Coronary artery (tissue), 2 donors: ENCODE measurements at regions not wholly inside any gene's neighbourhood (a gene's known extent, or its start where the extent isn't known, plus 50 kb on each side); places are given as distances from the start of the nearest gene placed in this dataset.

Experiments used
- DNase-seq: peaks from one replicate; pipeline ENCODE4 v3.0.0-alpha.2; 2017; ENCODE audit warnings: low spot score
- H3K27ac ChIP-seq, 2 donors: fragments of 200-600 bp; sonication (generic); one replicate each; pipeline ENCODE4 v1.5.1; 2016 to 2019
- H3K4me3 ChIP-seq: fragments of 200-600 bp; sonication (generic); 2 replicates; pipeline ENCODE4 v1.5.1; 2016; ENCODE audit warnings: mild to moderate bottlenecking, moderate library complexity
- CTCF ChIP-seq: fragments of 200-600 bp; sonication (generic); IDR thresholded peaks from one replicate; pipeline ENCODE4 v1.5.1; 2019; ENCODE audit warnings: antibody characterized with exemption

DNA sequence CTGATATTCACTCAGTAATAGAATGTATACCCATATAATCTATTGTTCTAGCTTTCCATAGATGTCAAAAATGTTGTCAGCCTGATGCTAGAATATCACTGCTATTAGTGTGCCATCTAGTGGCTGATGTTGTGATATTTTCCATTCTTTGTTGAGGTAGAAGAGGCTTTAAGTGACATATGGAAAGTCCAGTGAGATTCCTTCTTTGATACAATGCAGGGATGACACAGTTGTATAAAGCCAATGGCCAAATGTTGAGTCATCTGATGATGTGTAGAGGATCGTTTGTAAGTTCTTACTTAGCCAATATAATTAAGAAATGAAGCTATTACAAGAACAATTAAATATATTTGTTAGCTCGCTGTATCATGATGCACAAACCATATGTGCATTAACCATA lies 58.1 kb upstream of the PCED1B start:
- H3K4me3 ChIP-seq = no peak overlapping the region
- TF ChIP-seq CTCF = peak; percentile 30
- H3K27ac ChIP-seq = no peak overlapping the region
- no peak for DNase-seq

DNA sequence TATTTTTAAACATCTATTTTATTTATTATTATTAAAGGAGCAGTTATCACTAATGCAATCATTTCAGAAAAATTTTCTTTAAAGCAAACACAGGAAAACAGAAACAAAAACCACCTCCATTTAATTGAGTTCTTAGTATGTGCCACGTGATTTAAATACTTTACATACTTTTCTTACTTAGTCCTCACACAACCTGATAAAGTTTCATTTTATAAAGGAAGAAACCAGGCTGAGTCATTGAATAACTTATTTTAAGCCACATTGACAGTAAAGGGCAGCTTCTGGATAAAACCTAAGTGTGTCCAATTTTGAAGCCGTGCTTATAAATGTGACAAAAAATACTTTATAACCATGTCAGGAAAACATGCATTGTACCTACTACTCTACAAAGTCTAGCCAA lies 57.1 kb upstream of the PCED1B start:
- TF ChIP-seq CTCF = no peak
- Histone ChIP-seq H3K27ac (no peak overlapping the region), H3K4me3 (no peak overlapping the region)
- no peak for DNase-seq

DNA sequence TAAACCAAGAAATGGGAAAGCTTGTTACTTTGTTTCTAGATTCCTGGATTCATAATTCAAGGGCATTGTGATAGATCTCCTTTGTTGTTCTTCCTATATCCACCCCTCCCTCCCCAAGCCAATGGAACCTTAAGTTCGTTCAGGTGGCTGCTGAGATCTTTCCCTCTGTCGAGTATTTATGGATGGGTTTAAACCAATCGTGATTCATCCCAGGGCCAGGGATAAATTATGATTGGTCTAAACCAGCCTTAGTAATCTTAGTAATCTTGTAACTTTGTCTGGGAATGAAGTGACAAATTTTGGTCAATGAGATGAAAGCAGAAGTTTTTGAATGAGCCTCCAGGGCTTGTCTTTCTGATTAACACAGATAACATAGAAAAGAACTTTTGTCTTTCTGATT lies 56.1 kb upstream of the PCED1B start:
- H3K4me3 ChIP-seq = no peak overlapping the region
- no peak for TF ChIP-seq CTCF
- no peak for DNase-seq
- H3K27ac ChIP-seq = no peak overlapping the region

DNA sequence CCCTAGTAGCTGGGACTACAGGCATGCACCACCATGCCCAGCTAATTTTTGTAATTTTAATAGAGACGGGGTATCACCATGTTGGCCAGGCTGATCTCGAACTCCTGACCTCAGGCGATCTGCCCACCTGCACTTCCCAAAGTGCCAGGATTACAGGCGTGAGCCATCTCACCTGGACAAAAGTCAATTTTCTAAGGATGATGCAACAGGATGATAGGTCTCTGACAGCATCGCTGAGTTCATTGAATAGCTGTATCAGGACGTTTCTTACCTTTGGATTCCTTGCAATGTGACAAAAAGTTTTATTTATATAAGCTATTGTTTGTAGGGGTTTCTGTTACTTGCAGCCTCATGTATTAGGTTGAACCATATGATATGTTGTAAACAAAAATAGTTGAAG lies 55.5 kb upstream of the PCED1B start:
- no peak overlapping the region for H3K27ac ChIP-seq

DNA sequence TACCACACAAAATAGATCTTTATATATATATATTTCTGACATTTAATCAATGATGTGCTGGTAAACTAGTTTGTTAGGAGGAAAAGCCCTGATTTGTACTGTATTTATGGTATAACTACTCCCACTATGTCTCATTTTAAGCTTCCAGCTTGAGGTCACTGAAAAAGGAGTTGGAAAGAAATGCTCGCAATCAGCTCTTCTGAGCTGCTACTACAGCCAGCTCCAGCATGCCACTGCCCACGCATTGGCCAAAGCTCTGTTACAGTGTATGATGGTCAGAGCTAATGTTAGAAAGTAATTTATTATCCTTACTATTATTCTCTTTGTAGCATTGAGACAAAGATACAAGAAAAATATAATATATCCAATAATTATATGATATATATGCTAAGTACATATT lies 55.0 kb upstream of the PCED1B start:
- DNase-seq = no peak
- Histone ChIP-seq H3K27ac (no peak overlapping the region), H3K4me3 (no peak overlapping the region)
- no peak for TF ChIP-seq CTCF

More for the DNA sequence above, 55.5 kb upstream of the PCED1B start:
- no peak for DNase-seq
- no peak for TF ChIP-seq CTCF
- no peak overlapping the region for H3K4me3 ChIP-seq

DNA sequence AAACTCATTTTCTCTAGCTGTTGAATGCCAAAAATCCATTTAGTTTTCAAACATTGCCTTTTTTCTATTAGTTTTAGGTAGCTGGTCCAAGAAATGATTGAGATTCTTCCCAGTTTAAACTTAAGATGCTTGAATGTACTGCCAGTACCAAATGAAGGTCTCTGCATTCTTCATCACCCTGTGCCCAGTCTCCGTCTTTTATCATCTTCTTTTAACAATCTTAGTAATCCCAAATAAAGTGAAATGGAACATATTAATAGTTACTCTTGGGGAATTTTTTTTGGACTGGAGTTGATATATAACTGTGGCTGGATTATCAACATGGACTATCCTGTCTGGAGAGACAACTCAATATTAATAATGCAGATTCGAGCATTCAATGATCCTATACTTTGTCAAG lies 54.1 kb upstream of the PCED1B start:
- no peak for DNase-seq
- Histone ChIP-seq H3K4me3 (no peak overlapping the region), H3K27ac (no peak overlapping the region)
- no peak for TF ChIP-seq CTCF

DNA sequence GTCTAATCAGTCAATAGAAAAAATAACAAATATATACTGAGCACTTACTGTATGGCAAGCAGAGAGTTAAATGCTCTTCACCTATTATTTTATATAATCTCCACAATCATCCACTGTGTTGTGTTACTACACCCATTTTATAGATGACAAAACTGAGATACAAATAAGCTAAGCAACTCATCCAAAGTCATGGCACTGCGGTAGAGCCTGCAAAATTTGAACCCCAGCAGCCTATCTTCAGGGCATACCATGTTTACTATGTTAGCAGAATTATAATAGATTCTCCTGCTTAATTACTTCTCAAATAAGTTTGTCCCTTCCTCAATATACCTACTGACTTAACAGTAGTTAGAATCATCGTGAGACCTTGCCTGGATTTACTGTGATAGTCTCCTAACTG lies 53.6 kb upstream of the PCED1B start:
- TF ChIP-seq CTCF = no peak

More for the DNA sequence above, 53.6 kb upstream of the PCED1B start:
- no peak for DNase-seq
- Histone ChIP-seq H3K27ac (no peak overlapping the region), H3K4me3 (no peak overlapping the region)
